Esophagus squamous epithelium (tissue), 5 donors: ENCODE measurements at regions not wholly inside any gene's neighbourhood (a gene's known extent, or its start where the extent isn't known, plus 50 kb on each side); places are given as distances from the start of the nearest gene placed in this dataset.

Experiments used
- DNase-seq: peaks from one replicate; lab custom pipeline; 2025; lab: John Stamatoyannopoulos, UW
- H3K27ac ChIP-seq, 4 donors: fragments of 200-600 bp; sonication (generic); one replicate each; pipeline ENCODE4 v1.5.1; 2016 to 2019; ENCODE audit warnings: mild to moderate bottlenecking in 1 of 4
- H3K27me3 ChIP-seq, 4 donors: fragments of 200-600 bp; sonication (generic); 1 replicate in 3 of 4; 2 replicates in 1 of 4; pipeline versions ENCODE4 v1.5.1 to v1.6.0; 2017 to 2021; ENCODE audit warnings: antibody characterized with exemption in 1 of 4
- H3K36me3 ChIP-seq, 3 donors: fragments of 200-600 bp; sonication (generic); one replicate each; pipeline ENCODE4 v1.5.1; 2016 to 2019
- H3K4me1 ChIP-seq, 3 donors: fragments of 200-600 bp; sonication (generic); one replicate each; pipeline ENCODE4 v1.5.1; 2017 to 2019
- H3K4me3 ChIP-seq, 4 donors: fragments of 200-600 bp; sonication (generic); 1 replicate in 3 of 4; 2 replicates in 1 of 4; pipeline ENCODE4 v1.5.1; 2016 to 2019; ENCODE audit warnings: mild to moderate bottlenecking in 2 of 4, moderate library complexity in 1 of 4
- H3K9me3 ChIP-seq, 3 donors: fragments of 200-600 bp; sonication (generic); one replicate each; pipeline ENCODE4 v1.5.1; 2016 to 2019
- POLR2A ChIP-seq, 4 donors: fragments of 450-650 bp; IDR thresholded peaks; one replicate each; pipeline ENCODE4 v1.6.1; 2017; ENCODE audit warnings: antibody characterized with exemption in 4 of 4, mild to moderate bottlenecking in 4 of 4, moderate library complexity in 3 of 4
- WGBS, 2 donors: methylation state at CpG; one replicate each; pipeline ENCODE4 v1.1.5; 2018; 5-methylcytosine and 5-hydroxymethylcytosine counted together
- intact Hi-C: fragments of 100-400 bp; cut with DNase I; formaldehyde crosslinking; loops from one replicate; pipeline ENCODE4 v1.15.0; 2022
- TF ChIP-seq, protein P1 (sequence below), 6 experiments: fragments of 450-650 bp in 4 of 6; fragments of 200-600 bp in 2 of 6; sonication (generic) in 2 of 6; IDR thresholded peaks; one replicate each; pipeline ENCODE4 v1.5.1; 2016 to 2019; ENCODE audit warnings: antibody characterized with exemption in 6 of 6, mild to moderate bottlenecking in 4 of 6, moderate library complexity in 4 of 6
- donor health status: DM: yes; HTN: yes; CAD: no.

DNA sequence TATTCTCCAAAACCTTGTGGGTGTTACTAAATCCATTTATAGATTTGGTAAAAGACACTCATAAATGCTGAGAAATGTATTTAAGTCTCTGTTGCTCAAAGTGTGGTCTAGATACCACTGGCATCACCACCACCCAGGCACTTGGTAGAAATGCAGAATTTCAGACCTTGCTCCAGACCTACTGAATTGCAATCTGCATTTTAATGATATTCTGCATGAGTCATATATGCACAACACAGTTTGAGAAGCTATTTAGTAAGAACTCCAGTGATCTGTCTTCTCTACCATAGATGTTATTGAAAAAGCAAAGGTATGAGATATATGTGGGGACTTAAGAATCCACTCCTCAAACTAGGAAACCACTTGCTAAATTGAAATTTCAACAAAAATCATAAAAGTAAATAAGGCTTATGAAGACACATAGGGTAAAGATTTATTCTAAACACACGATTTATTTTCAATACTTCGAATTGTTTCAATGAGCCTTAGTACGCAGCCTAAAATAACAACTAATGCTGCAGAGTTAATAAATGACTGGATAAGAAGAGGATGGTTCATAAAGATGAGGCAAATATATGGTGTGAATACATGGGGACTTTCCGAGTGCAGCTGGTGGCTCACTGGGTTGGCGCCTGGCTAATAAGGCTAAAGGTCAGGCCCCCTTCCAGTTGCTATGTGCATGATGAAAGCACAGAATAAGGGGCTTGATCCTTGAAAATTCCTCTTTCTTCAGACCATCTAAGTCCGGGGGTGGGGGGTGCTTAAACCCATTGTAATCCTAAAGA, 813.3 kb downstream of the NR2F2 start:
- intact Hi-C loops, result no loop called here
- H3K27ac ChIP-seq, result no peak overlapping the region
- H3K9me3 ChIP-seq, result no peaks in the 10 kb centered on the region
- no peaks in the 10 kb centered on the region for H3K27me3 ChIP-seq
- H3K36me3 ChIP-seq, result no peaks in the 10 kb centered on the region
- WGBS, 2 donors, result 82 to 84% methylated on average over 6 of the region's 6 CpGs
- DNase-seq, result no peak
- TF ChIP-seq POLR2A (IDR thresholded peaks at IDR 0.05), result no peak
- TF ChIP-seq, protein P1, sequence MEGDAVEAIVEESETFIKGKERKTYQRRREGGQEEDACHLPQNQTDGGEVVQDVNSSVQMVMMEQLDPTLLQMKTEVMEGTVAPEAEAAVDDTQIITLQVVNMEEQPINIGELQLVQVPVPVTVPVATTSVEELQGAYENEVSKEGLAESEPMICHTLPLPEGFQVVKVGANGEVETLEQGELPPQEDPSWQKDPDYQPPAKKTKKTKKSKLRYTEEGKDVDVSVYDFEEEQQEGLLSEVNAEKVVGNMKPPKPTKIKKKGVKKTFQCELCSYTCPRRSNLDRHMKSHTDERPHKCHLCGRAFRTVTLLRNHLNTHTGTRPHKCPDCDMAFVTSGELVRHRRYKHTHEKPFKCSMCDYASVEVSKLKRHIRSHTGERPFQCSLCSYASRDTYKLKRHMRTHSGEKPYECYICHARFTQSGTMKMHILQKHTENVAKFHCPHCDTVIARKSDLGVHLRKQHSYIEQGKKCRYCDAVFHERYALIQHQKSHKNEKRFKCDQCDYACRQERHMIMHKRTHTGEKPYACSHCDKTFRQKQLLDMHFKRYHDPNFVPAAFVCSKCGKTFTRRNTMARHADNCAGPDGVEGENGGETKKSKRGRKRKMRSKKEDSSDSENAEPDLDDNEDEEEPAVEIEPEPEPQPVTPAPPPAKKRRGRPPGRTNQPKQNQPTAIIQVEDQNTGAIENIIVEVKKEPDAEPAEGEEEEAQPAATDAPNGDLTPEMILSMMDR (IDR thresholded peaks at IDR 0.05), result no peak
- no peak overlapping the region for H3K4me3 ChIP-seq
- no peaks in the 10 kb centered on the region for H3K4me1 ChIP-seq

DNA sequence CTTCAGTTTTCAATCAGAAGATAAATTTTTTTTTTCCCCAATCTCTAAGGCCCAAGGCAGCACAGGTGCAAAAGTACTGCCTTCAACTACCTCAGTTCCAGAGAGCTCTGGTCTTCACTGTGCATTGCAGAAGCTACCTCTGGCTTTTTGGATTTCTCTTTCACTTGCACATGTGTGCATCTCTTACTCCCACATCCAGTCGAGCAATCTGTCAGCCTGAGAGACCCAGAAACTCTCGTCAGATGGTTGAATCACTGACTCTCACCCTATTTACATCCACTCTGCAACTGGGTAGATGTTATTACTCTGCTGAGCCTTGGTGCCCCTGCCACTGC, 813.8 kb downstream of the NR2F2 start:
- H3K27me3 ChIP-seq, result no peaks in the 10 kb centered on the region
- no peak for TF ChIP-seq POLR2A (IDR thresholded peaks at IDR 0.05)
- TF ChIP-seq, protein P1 (IDR thresholded peaks at IDR 0.05), result no peak
- WGBS, 2 donors, result 56 to 59% methylated on average over 2 of the region's 2 CpGs
- H3K4me1 ChIP-seq, result no peaks in the 10 kb centered on the region
- H3K36me3 ChIP-seq, result no peaks in the 10 kb centered on the region
- intact Hi-C loops, result no loop called here
- no peak for DNase-seq
- no peaks in the 10 kb centered on the region for H3K9me3 ChIP-seq
- no peak overlapping the region for H3K27ac ChIP-seq
- no peak overlapping the region for H3K4me3 ChIP-seq

DNA sequence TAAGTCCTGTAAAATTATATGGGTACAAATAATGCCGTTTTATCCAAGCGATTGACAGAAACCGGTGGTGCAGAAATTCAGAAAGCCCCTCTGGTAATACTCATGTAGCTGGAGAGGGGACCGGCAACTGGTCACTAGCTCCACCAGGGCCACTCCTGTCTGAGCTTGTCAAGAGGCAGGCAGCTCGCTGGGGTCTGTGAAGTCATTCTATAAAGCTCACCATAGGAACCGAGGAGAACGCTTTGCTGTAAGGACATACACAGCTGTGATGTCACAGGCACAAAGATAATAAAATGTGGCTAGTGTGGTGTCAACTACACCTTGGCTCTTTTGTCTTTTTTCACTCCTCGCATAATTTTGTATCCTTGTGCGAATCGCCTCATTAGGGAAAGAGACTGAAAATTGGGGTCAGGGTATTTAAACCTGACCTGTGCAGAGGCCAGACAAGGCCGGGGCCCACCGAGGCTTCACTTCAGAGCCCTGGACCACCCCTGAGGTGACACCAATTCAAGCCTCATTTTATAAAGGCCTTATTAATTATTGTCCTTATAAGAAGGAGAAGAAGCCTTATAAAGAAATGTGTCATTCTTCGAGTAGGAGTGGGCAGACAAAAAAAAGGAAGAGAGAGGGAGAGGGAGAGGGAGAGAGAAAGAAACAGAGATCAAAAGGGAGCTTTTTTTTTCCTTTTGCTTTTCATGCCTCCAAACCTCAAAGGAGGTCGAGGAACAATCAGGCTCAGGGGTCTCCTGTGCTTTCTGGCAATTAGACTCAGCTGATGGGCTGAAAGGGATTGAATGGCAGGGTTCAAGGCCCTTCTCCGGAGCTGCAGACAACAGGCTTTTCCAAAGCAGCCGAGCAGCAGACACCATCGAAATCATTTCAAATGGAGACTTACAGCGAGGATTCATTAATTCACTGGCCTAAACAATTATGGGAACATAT, 813.3 kb upstream of the ARRDC4 start:
- H3K27ac ChIP-seq, result no peak overlapping the region
- DNase-seq, result no peak
- TF ChIP-seq POLR2A (IDR thresholded peaks at IDR 0.05), result no peak
- TF ChIP-seq, protein P1 (IDR thresholded peaks at IDR 0.05), result no peak
- intact Hi-C loops, result no loop called here
- H3K9me3 ChIP-seq, result no peaks in the 10 kb centered on the region
- H3K4me1 ChIP-seq, result no peaks in the 10 kb centered on the region
- no peaks in the 10 kb centered on the region for H3K36me3 ChIP-seq
- WGBS, 2 donors, result 71 to 74% methylated on average over 18 of the region's 18 CpGs
- H3K4me3 ChIP-seq, result no peak overlapping the region
- no peaks in the 10 kb centered on the region for H3K27me3 ChIP-seq

DNA sequence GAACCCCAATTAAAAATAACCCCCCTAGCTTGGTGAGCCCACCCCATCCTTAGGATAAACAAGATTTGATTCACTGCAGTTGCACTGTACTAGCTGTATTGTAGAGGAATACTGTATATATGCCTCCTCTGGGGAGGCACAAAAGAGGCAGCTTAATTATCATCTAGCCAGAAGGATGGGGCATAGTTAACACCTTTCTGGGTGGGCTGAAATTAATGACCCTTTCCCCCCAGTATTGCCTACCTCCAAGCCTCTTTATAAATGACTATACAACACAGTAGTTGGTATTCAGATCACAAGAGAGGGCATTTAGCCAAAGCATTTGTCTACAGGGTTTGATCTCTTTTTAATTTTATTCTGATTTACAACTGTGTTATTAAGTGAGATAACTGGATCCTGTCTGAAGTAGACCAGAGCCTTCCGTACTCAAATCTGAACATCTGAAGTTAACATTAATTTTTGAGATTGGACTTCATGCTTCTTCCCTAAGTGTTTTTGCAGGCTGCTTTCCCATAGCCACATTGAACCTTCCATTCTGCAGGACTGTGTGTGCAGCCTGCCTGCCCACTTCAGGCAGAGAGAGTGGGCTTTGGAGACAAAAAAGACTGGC, 807.0 kb upstream of the ARRDC4 start:
- DNase-seq, result no peak
- Histone ChIP-seq H3K9me3 (no peaks in the 10 kb centered on the region), H3K27me3 (no peaks in the 10 kb centered on the region), H3K4me3 (no peak overlapping the region), H3K4me1 (no peaks in the 10 kb centered on the region), H3K36me3 (no peaks in the 10 kb centered on the region), H3K27ac (no peak overlapping the region)
- 67 to 88% methylated on average over 1 of the region's 1 CpG for WGBS, 2 donors
- TF ChIP-seq, protein P1 (IDR thresholded peaks at IDR 0.05), result no peak
- no peak for TF ChIP-seq POLR2A (IDR thresholded peaks at IDR 0.05)
- intact Hi-C loops, result no loop called here
